Mucosa of rectum (tissue), 2 donors: ENCODE measurements at regions not wholly inside any gene's neighbourhood (a gene's known extent, or its start where the extent isn't known, plus 50 kb on each side); places are given as distances from the start of the nearest gene placed in this dataset.

Source experiments
- H3K27ac ChIP-seq, 2 donors: one replicate each; pipeline ENCODE4 v1.7.0; 2013; ENCODE audit warnings: inconsistent platforms in 2 of 2, low read depth in 2 of 2, low read length in 2 of 2
- H3K27me3 ChIP-seq, 2 donors: one replicate each; pipeline ENCODE4 v1.7.0; 2013; ENCODE audit warnings: low read length in 2 of 2; ENCODE audit not compliant: control insufficient read depth in 2 of 2, insufficient read depth in 2 of 2
- H3K36me3 ChIP-seq, 2 donors: one replicate each; pipeline ENCODE4 v1.7.0; 2013; ENCODE audit warnings: low read length in 2 of 2; ENCODE audit not compliant: control insufficient read depth in 2 of 2, insufficient read depth in 2 of 2
- H3K4me1 ChIP-seq, 2 donors: one replicate each; pipeline ENCODE4 v1.7.0; 2013; ENCODE audit warnings: low read length in 2 of 2, mild to moderate bottlenecking in 1 of 2; ENCODE audit not compliant: control insufficient read depth in 2 of 2, insufficient read depth in 2 of 2
- H3K4me3 ChIP-seq, 2 donors: one replicate each; pipeline ENCODE4 v1.7.0; 2013; ENCODE audit warnings: low read length in 2 of 2
- H3K9ac ChIP-seq, 2 donors: one replicate each; pipeline ENCODE4 v1.7.0; 2013; ENCODE audit warnings: low read length in 2 of 2, low read depth in 1 of 2, mild to moderate bottlenecking in 1 of 2
- H3K9me3 ChIP-seq, 2 donors: one replicate each; pipeline ENCODE4 v1.7.0; 2013; ENCODE audit warnings: low read length in 2 of 2; ENCODE audit not compliant: control insufficient read depth in 2 of 2
- donor health status: healthy.
- donor health status: Normal muscosa, but diverticular disease.

DNA sequence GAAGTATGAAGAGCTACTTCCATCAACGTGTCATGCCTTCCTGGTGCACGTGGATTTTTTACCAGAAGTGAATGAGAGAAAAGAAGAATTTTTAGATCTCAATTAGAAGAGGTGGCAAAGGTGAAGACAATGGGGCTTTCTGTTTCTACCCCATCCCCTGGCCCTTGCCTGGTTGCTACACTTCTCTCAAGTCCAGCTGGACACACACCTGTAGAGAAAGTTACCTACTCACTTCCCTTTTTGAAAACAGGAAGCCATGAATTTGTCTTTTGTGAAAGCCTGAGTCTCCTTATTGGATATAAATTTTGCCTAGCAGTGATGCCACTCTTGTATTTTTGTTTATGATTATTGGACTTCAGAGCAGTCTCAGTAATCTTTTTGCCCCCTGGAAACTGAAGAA lies 142.9 kb upstream of the AKR1E2 start:
- H3K9me3 ChIP-seq: no peaks in the 10 kb centered on the region
- H3K9ac ChIP-seq: no peak overlapping the region
- no peak overlapping the region for H3K4me3 ChIP-seq
- no peaks in the 10 kb centered on the region for H3K36me3 ChIP-seq
- H3K27ac ChIP-seq: no peak overlapping the region
- no peaks in the 10 kb centered on the region for H3K27me3 ChIP-seq
- peaks cover 7 to 8% of the 10 kb centered on the region in 2 donors for H3K4me1 ChIP-seq

DNA sequence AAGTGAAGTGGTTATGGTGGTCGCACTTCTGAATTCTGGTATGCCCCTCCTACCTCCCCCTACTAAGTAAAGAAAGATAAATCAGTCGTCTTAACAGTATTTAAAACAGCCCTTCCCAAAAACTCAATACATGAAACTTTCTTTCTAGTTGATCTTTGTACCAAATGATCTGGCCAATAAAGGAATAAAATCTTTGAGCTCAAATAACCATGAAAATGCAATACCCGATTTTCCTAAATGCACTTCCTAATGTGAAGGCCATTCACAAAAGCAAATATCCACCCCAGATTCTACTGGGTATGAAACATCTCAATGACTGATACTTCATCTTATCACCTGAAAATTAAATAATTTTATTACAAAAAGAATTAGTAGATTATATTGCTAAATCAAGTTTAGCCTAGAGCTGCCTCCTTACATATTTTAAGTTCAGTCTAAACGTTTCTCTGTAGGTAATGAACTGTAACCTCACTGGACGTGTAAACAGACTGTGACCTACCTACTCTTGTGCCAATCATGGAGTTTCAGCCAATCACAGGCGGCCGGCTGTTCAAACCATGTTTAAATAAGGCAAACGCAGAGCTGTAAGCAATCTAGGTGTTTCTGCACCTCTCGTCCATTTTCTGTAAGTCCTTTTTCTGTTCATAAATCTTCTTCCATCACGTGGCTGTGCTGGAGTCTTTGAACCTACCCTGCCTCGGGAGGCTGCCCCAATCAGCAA lies 146.9 kb upstream of the AKR1E2 start:
- H3K27me3 ChIP-seq: no peaks in the 10 kb centered on the region
- no peaks in the 10 kb centered on the region for H3K9me3 ChIP-seq
- peak overlapping the region in 1 of 2 donors; percentile 41 for H3K4me3 ChIP-seq
- peak overlapping the region; percentile 72 to 82 for H3K27ac ChIP-seq
- peaks cover 7 to 15% of the 10 kb centered on the region in 2 donors for H3K4me1 ChIP-seq
- H3K36me3 ChIP-seq: no peaks in the 10 kb centered on the region
- peak overlapping the region in 1 of 2 donors; percentile 6 for H3K9ac ChIP-seq

DNA sequence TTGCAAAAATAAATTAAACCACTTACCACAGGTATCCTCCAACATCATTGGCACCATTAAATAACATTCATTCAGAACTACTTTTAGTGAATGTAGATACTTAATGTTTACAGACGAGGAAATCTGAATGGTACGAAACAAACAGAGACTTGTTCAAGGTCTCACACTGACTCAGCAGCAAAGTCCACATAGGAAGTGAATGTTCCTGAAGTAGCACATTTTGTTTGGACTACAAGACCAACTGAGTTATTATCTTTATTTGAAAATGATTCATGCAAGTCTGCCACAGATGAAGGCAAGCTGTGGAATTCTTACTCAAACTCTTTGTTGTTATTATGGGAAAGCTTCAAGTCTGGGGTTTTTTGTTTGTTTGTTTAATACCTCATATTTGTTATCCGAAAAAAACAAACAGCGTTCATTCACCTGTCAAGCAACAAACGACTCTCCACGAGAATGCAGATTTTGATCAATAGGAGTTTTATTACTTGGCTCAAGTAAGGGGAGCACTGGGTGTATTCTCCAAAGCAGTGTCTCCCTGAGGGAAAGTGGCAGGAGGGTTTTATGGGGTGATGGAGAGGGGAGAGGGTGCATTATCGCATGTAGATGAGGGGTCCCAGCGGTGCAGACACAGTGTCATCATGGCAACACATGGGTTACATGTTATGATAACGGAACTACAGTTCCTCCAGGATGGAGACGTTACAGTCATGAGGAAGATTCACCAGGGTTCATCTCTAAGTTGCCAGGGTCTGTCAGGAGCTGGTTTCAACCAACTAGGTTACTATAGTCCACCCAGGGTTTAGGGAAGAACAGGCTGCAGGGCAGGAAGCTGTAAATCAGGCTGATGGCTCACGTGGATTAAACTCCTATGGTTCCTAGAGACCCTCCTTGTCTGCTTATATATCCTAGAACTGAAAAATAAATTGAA lies 147.7 kb upstream of the AKR1E2 start:
- H3K9ac ChIP-seq: peak overlapping the region in 1 of 2 donors; percentile 6
- H3K9me3 ChIP-seq: no peaks in the 10 kb centered on the region
- H3K27me3 ChIP-seq: no peaks in the 10 kb centered on the region
- peak overlapping the region; percentile 72 to 82 for H3K27ac ChIP-seq
- no peaks in the 10 kb centered on the region for H3K36me3 ChIP-seq
- H3K4me3 ChIP-seq: peak overlapping the region; percentile 41 to 50
- H3K4me1 ChIP-seq: peaks cover 7 to 15% of the 10 kb centered on the region in 2 donors

DNA sequence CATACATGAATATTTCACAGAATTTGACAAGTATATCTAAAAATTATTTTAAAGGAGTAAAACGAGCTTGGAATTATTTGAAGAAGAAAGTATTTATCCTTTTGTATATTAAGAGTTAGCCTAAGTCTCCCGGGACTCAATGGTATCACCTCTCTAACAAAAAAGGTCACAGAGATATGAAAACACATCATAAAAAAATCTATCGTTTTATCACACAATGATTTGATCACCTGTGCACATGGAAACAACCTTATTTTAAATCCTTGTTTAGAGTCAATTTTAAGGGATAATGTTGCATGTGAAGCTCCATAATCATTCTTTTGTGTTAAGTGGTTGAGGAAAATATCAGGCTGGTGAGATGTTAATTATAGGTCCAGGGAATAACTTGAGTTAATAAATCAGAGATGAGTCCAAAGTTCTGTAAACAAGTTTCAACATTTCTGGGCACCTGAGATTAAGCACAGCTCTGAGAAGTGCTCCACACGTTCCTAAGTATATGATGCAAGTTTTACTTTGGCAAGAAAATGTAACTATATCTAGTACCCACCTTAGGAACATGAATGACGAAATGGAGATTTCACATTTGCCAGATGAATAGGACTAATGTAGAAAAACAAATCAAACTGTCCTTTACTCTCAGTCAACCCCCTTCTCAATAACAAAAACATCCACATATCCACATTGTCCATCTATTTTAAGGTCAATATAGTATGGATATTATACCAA lies 148.5 kb upstream of the AKR1E2 start:
- Histone ChIP-seq H3K9me3 (no peaks in the 10 kb centered on the region), H3K9ac (peak overlapping the region in 1 of 2 donors; percentile 20), H3K4me3 (peak overlapping the region in 1 of 2 donors; percentile 50), H3K27me3 (no peaks in the 10 kb centered on the region), H3K36me3 (no peaks in the 10 kb centered on the region), H3K27ac (peak overlapping the region; percentile 13 to 82), H3K4me1 (peaks cover 7 to 15% of the 10 kb centered on the region in 2 donors)

DNA sequence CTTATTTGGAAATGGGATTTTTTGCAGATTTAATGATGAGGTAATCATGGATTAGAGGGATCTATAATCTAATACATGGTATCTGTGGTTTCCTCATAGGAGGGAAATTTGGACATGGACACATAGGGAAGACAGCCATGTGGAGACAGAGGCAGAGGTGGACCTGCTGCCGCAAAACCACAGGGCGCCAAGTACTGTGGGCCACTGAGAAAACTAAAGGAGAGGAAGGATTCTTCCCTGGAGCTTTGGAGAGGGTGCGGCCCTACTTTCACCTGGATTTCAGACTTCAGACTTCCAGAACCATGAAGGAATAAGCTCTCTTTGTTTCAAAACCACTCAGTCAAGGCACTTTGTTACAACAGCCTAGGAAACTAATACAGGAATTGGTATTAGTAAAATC lies 149.4 kb upstream of the AKR1E2 start:
- H3K9me3 ChIP-seq: no peaks in the 10 kb centered on the region
- H3K27me3 ChIP-seq: no peaks in the 10 kb centered on the region
- no peak overlapping the region for H3K9ac ChIP-seq
- H3K27ac ChIP-seq: no peak overlapping the region
- peaks cover 7 to 15% of the 10 kb centered on the region in 2 donors for H3K4me1 ChIP-seq
- H3K4me3 ChIP-seq: no peak overlapping the region
- no peaks in the 10 kb centered on the region for H3K36me3 ChIP-seq

DNA sequence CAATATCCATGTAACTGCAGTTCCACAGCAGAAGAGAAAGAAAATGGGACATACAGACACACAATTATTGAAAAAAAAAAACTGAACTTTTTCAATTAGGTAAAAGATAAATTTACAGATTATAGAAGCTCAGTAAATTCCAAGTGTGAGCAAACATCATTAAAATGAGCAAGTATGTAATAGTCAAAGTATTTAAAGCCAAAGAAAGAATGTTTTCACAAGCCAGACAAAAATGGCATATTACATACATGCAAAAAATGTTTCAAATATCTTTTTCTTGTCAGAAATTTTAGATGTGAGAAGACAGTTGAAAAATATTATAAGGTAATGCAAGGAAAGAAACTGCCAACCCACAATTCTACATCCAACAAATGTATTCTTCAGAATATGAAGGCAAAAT lies 150.2 kb upstream of the AKR1E2 start:
- H3K9ac ChIP-seq: no peak overlapping the region
- no peak overlapping the region for H3K4me3 ChIP-seq
- H3K27me3 ChIP-seq: no peaks in the 10 kb centered on the region
- no peak overlapping the region for H3K27ac ChIP-seq
- no peaks in the 10 kb centered on the region for H3K36me3 ChIP-seq
- H3K4me1 ChIP-seq: peaks cover 7 to 15% of the 10 kb centered on the region in 2 donors
- no peaks in the 10 kb centered on the region for H3K9me3 ChIP-seq

DNA sequence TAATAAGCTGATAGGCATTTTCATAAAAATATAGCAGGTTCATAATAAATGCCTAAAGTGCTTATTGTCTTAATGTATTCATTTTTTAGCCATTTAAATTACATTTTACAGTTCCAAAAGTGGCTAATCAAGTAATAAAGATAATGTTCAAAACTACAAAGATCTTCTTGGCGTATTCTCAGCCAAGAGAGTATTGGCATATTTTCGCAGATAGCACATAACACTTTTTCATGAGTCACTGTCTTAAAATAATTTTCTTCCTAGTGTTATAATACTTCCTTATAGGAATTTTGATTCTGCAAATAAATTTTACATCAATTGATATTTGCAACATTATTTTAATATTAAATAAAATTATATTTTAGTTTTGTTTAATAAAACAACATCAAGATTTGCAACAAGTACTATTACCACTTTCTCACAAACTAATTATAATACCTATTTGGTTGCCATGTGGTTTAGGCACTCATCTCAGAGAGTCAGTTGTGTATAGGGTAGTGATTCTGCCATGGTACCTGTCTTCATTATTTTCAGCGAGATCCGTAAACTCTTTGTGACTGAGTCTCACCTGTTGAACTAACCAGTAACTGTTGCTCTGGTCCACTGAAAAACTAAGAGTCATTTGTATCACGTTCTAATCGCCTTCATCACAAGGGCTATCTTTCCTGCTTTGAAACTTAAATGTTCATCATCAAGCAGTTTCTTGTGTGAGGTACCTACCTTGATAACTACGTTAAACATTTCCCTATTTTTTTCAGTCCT lies 152.5 kb upstream of the AKR1E2 start:
- Histone ChIP-seq H3K27ac (no peak overlapping the region), H3K9ac (no peak overlapping the region), H3K4me1 (peaks cover 3 to 10% of the 10 kb centered on the region in 2 donors), H3K36me3 (no peaks in the 10 kb centered on the region), H3K9me3 (no peaks in the 10 kb centered on the region), H3K27me3 (no peaks in the 10 kb centered on the region), H3K4me3 (no peak overlapping the region)

DNA sequence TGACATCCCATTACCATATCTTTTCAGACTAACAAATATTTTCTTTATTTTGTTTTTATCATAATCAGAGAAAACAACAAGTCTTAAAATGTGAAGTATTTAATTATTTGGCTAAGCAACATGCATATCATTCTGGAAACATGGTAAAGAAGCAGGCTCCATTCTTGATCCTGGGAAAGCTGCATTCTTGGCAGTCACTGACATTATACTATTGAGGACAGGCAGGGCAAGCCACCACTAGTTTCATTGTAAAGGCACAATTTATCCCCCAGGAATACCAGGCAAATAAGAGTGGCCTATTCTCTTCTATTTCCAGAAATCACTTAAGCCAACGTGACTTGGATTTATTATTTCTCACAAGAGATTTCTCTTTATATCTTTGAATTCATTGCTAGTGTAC lies 153.8 kb upstream of the AKR1E2 start:
- no peak overlapping the region for H3K27ac ChIP-seq
- H3K27me3 ChIP-seq: no peaks in the 10 kb centered on the region
- H3K36me3 ChIP-seq: no peaks in the 10 kb centered on the region
- H3K9me3 ChIP-seq: no peaks in the 10 kb centered on the region
- H3K4me1 ChIP-seq: no peaks in the 10 kb centered on the region
- no peak overlapping the region for H3K9ac ChIP-seq
- H3K4me3 ChIP-seq: no peak overlapping the region

DNA sequence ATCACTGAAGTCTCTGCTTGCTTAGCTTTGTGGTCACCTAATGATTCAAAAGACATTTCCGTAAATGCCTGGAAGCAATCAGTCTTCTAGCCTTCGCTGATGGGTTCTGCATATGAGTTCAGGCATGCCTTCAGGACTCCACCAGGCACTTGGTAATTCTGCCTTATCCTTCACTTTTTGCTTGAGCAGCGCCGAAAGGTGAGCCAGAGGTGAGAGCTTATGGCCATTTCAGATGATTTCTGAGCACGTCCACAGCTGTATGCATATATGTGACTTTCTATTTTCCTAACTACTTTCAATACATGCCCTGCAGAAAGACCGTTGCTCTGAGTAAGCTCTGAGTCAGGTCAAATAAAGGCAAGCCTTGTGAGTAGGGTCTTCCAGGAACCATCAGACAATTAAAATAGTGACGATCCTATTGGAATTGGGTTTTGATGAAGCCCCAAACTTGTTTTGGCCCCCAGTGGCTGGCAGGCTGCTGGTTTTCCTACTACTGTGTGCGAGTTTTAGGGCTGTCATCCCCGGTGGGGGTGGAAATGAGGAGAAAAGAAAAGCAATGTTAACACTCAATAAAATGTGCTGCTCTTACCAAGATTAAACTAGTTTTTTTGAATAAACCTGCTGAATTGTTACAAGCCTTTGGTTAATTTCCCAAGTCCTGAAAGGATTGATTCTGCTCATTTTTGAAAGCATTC lies 154.4 kb upstream of the AKR1E2 start:
- no peaks in the 10 kb centered on the region for H3K9me3 ChIP-seq
- H3K4me1 ChIP-seq: no peaks in the 10 kb centered on the region
- no peak overlapping the region for H3K27ac ChIP-seq
- no peak overlapping the region for H3K9ac ChIP-seq
- H3K4me3 ChIP-seq: no peak overlapping the region
- H3K27me3 ChIP-seq: no peaks in the 10 kb centered on the region
- H3K36me3 ChIP-seq: no peaks in the 10 kb centered on the region
